Hindlimb muscle (tissue), 1 donor: ENCODE measurements at regions not wholly inside any gene's neighbourhood (a gene's known extent, or its start where the extent isn't known, plus 50 kb on each side); places are given as distances from the start of the nearest gene placed in this dataset.

ENCODE experiments used
- DNase-seq: peaks from one replicate; pipeline ENCODE4 v3.0.0-alpha.2; 2013

DNA sequence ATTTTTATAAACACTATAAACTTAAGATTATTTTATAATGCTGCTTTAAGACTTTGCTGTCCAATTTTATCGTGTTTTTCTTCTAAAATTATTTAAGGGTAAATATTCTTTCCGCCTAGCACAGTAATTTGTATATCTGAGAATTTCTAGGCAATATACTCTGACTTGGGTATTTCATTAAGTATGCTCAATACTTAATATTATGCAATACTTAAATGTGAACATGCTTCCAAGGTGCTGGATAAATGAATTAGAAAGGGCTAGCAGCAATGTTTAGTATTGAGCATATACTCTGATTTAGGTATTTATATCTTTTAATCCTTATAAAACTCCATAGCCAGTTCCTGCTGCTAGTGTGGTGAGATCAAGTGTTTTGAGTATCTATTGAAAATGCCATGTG is 60.3 kb upstream of the ANO3 start:
- DNase-seq: no peak

DNA sequence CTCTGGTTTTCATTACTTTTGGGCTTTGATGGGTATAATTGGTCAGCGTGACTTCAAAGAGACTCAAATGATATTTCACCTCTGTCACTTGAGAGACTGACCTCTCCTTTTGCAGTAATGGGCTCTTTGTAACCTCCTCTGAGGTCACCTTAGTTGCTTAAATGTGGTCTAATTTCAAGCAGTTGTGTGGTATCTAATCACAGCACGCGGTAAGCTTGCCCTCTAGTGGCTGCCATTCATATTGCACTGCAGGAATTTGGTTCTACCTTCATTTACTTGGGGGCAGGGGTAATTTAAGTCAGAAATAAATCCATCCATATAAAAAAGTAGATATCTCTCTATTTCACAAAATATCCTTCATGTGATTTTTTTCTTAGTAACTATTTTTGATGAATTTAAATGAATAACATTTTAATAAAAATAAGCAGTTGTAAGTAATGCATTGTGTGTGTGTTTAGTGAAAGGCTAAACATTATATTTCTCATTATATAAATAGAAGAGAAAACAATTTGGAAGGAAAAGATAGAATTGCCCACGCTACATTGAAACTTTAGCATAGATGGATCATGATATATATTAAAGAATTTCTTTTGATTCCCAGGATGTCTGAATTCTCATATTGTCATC is 55.0 kb upstream of the ANO3 start:
- DNase-seq: peak; percentile 43

DNA sequence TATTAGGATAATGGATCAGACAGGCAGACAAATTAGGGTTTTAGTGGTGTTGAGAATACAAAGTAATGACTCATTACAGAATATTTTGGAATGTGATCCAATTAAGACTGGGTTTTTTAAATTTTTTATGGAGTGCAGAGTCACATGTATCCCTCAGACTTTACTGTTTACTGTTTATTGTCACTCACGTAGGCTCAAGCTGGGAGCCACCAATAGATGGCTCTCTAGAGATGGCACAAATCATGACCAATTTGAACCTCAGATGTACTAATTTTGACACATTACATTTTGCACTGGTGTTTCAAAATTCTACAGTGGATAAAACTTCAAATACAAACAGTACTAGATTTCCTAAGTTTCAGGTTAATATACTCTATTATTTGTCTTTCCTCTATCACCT is 53.6 kb upstream of the ANO3 start:
- no peak for DNase-seq
